Keratinocyte (primary cell): ENCODE measurements at regions not wholly inside any gene's neighbourhood (a gene's known extent, or its start where the extent isn't known, plus 50 kb on each side); places are given as distances from the start of the nearest gene placed in this dataset.

Experiments used
- DNase-seq: peaks from one replicate; pipeline ENCODE4 v3.0.0-alpha.2; 2011; ENCODE audit warnings: low read depth, missing footprints, low spot score
- FAIRE-seq: peaks from 2 replicates; lab custom pipeline; 2011; peaks lifted over from hg19 to GRCh38; lab: Jason Lieb, UNC
- H2AFZ ChIP-seq: 2 replicates; pipeline ENCODE4 v1.6.0; 2012; ENCODE audit warnings: low read length, control low read depth, inconsistent platforms; ENCODE audit not compliant: control insufficient read depth
- H3K27ac ChIP-seq: 2 replicates; pipeline ENCODE4 v1.5.1; 2011; ENCODE audit warnings: low read length; ENCODE audit not compliant: control insufficient read depth, insufficient read depth
- H3K27me3 ChIP-seq: 3 replicates; pipeline ENCODE4 v1.6.0; 2011; ENCODE audit warnings: low read length; ENCODE audit not compliant: control insufficient read depth, insufficient read depth; ENCODE audit errors: extremely low read depth
- H3K36me3 ChIP-seq, 2 experiments: 2 replicates in 1 of 2; 3 replicates in 1 of 2; pipeline ENCODE4 v1.5.1; 2011; ENCODE audit warnings: low read length in 2 of 2, mild to moderate bottlenecking in 1 of 2; ENCODE audit not compliant: control insufficient read depth in 2 of 2, insufficient read depth in 2 of 2; ENCODE audit errors: extremely low read depth in 1 of 2
- H3K4me1 ChIP-seq: 3 replicates; pipeline ENCODE4 v1.5.1; 2011; ENCODE audit warnings: low read length; ENCODE audit not compliant: control insufficient read depth, insufficient read depth; ENCODE audit errors: extremely low read depth
- H3K4me2 ChIP-seq: 3 replicates; pipeline ENCODE4 v1.6.0; 2011; ENCODE audit warnings: low read depth, low read length; ENCODE audit not compliant: control insufficient read depth, insufficient read depth; ENCODE audit errors: extremely low read depth
- H3K4me3 ChIP-seq, 3 experiments: fragments of 200-600 bp in 1 of 3; sonication (generic) in 1 of 3; 2 replicates in 2 of 3; 3 replicates in 1 of 3; pipeline ENCODE4 v1.5.1; 2011 to 2016; ENCODE audit warnings: low read length in 3 of 3, mild to moderate bottlenecking in 3 of 3, control low read depth in 2 of 3, inconsistent platforms in 1 of 3, low read depth in 1 of 3, mixed read lengths in 1 of 3, mixed run types in 1 of 3, moderate library complexity in 1 of 3; ENCODE audit not compliant: control insufficient read depth in 2 of 3, insufficient read depth in 2 of 3; ENCODE audit errors: extremely low read depth in 1 of 3
- H3K79me2 ChIP-seq: 2 replicates; pipeline ENCODE4 v1.6.0; 2012; ENCODE audit warnings: low read length; ENCODE audit not compliant: control insufficient read depth, insufficient read depth
- H3K9ac ChIP-seq: 3 replicates; pipeline ENCODE4 v1.6.0; 2011; ENCODE audit warnings: low read length; ENCODE audit not compliant: control insufficient read depth, insufficient read depth; ENCODE audit errors: extremely low read depth
- H3K9me1 ChIP-seq: 3 replicates; pipeline ENCODE4 v1.6.0; 2011; ENCODE audit warnings: low read length; ENCODE audit not compliant: control insufficient read depth, insufficient read depth; ENCODE audit errors: extremely low read depth
- H3K9me3 ChIP-seq: 2 replicates; pipeline ENCODE4 v1.5.1; 2012; ENCODE audit warnings: low read depth, low read length; ENCODE audit not compliant: control insufficient read depth
- H4K20me1 ChIP-seq: 3 replicates; pipeline ENCODE4 v1.6.0; 2011; ENCODE audit warnings: low read length; ENCODE audit not compliant: control insufficient read depth, insufficient read depth; ENCODE audit errors: extremely low read depth
- EZH2 ChIP-seq: IDR thresholded peaks from one replicate; pipeline ENCODE4 v1.6.1; 2012; ENCODE audit warnings: inconsistent platforms, mild to moderate bottlenecking, low read length, moderate library complexity
- dilution Hi-C: fragments of 300-500 bp; cut with MboI; formaldehyde crosslinking; loops from one replicate; pipeline ENCODE4 v1.7.0; 2020; ENCODE audit warnings: low sequenced_read_pairs; ENCODE audit not compliant: extremely low pct_ligation_motif_present
- TF ChIP-seq, protein P1 (sequence below), 3 experiments: IDR thresholded peaks in 1 of 3; conservative IDR thresholded peaks in 1 of 3; optimal IDR thresholded peaks in 1 of 3; 2 replicates in 2 of 3; 3 replicates in 1 of 3; pipeline versions ENCODE3 to v1.5.1; 2011; ENCODE audit warnings: low read length in 3 of 3, mild to moderate bottlenecking in 3 of 3, moderate library complexity in 2 of 3, control low read depth in 1 of 3, inconsistent platforms in 1 of 3; ENCODE audit not compliant: insufficient read depth in 2 of 3; ENCODE audit errors: extremely low read depth in 1 of 3

DNA sequence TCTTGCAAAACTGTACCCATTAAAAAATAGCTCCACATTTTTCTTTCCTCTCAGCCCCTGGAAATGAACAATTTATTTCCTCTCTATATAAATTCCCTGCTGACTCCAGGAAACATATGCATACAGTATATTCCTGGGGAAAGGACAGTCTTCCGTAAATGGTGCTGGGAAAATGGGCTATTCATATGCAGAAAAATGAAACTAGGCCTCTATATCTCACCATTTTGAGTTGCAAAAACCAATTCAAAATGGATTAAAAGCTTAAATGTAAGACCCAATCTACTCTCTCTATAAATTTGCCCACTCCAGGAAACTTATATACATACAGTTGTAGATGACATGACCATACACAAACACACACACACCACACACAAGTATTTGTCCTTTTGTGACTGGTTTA lies 85.9 kb upstream of the GPR149 start:
- no peak for FAIRE-seq
- dilution Hi-C loops = no loop called here
- no peaks in the 10 kb centered on the region for H4K20me1 ChIP-seq

DNA sequence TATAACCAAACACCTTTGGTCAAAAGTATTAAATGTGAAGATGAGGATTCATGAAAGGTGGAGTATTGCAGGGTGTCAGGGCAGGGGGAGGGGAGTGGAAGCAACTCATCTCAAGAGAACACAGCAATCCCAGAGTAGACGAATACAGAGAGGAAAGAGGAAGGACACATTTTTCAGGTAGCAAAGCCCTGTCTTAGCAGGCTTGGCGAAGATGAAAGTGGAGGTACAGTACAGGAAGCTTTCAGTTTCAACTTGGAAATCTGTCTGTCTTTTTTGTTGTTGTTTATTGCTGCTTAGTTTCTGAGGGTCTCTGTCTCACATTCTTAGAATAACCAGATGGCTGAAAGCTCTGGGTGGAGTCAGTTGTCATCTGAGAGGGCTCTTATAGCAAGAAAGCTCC lies 80.8 kb upstream of the GPR149 start:
- Histone ChIP-seq H3K36me3 (no peaks in the 10 kb centered on the region), H3K4me1 (no peaks in the 10 kb centered on the region), H3K27ac (no peak overlapping the region), H3K9ac (no peak overlapping the region), H4K20me1 (no peaks in the 10 kb centered on the region), H2AFZ (no peak overlapping the region), H3K9me3 (no peaks in the 10 kb centered on the region), H3K4me3 (no peak overlapping the region), H3K9me1 (no peaks in the 10 kb centered on the region), H3K27me3 (no peaks in the 10 kb centered on the region), H3K4me2 (no peak overlapping the region), H3K79me2 (no peaks in the 10 kb centered on the region)
- dilution Hi-C loops = no loop called here
- FAIRE-seq (no peak), DNase-seq (no peak)
- TF ChIP-seq, protein P1, sequence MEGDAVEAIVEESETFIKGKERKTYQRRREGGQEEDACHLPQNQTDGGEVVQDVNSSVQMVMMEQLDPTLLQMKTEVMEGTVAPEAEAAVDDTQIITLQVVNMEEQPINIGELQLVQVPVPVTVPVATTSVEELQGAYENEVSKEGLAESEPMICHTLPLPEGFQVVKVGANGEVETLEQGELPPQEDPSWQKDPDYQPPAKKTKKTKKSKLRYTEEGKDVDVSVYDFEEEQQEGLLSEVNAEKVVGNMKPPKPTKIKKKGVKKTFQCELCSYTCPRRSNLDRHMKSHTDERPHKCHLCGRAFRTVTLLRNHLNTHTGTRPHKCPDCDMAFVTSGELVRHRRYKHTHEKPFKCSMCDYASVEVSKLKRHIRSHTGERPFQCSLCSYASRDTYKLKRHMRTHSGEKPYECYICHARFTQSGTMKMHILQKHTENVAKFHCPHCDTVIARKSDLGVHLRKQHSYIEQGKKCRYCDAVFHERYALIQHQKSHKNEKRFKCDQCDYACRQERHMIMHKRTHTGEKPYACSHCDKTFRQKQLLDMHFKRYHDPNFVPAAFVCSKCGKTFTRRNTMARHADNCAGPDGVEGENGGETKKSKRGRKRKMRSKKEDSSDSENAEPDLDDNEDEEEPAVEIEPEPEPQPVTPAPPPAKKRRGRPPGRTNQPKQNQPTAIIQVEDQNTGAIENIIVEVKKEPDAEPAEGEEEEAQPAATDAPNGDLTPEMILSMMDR (optimal IDR thresholded peaks at IDR 0.05 in 1 of 3, IDR thresholded peaks at IDR 0.05 in 1 of 3, conservative IDR thresholded peaks at IDR 0.05 in 1 of 3; ENCODE audit: extremely low read depth in 1 of 3, insufficient read depth in 2 of 3, low read length in 3 of 3) = no peak
- no peak for TF ChIP-seq EZH2

More for the DNA sequence above, 85.9 kb upstream of the GPR149 start:
- DNase-seq = no peak
- H3K4me1 ChIP-seq = no peaks in the 10 kb centered on the region
- no peaks in the 10 kb centered on the region for H3K9me1 ChIP-seq
- no peak overlapping the region for H2AFZ ChIP-seq
- no peak overlapping the region for H3K9ac ChIP-seq
- no peaks in the 10 kb centered on the region for H3K9me3 ChIP-seq
- H3K27me3 ChIP-seq = no peaks in the 10 kb centered on the region
- H3K36me3 ChIP-seq = no peaks in the 10 kb centered on the region
- H3K27ac ChIP-seq = no peak overlapping the region
- H3K4me2 ChIP-seq = no peak overlapping the region
- H3K4me3 ChIP-seq = no peak overlapping the region
- TF ChIP-seq, protein P1 (optimal IDR thresholded peaks at IDR 0.05 in 1 of 3, IDR thresholded peaks at IDR 0.05 in 1 of 3, conservative IDR thresholded peaks at IDR 0.05 in 1 of 3; ENCODE audit: extremely low read depth in 1 of 3, insufficient read depth in 2 of 3, low read length in 3 of 3) = no peak
- no peak for TF ChIP-seq EZH2
- H3K79me2 ChIP-seq = no peaks in the 10 kb centered on the region
